SK-N-SH treated with all-trans-retinoic acid at 6 μM for 48 hours (cell line): ENCODE measurements at regions not wholly inside any gene's neighbourhood (a gene's known extent, or its start where the extent isn't known, plus 50 kb on each side); places are given as distances from the start of the nearest gene placed in this dataset.

Experiments
- GLIS3 ChIP-seq: fragments of 250-450 bp; sonication (Bioruptor Pico); IDR thresholded peaks from 2 replicates; pipeline ENCODE4 v1.5.0; 2020; ENCODE audit warnings: mild to moderate bottlenecking, moderate library complexity
- RARB ChIP-seq: fragments of 250-450 bp; sonication (Bioruptor Pico); IDR thresholded peaks from 2 replicates; pipeline ENCODE4 v1.8.0; 2021; ENCODE audit warnings: mild to moderate bottlenecking, moderate library complexity
- SNAI2 ChIP-seq: fragments of 250-450 bp; sonication (Bioruptor Pico); IDR thresholded peaks from 2 replicates; pipeline ENCODE4 v1.5.0; 2020; ENCODE audit warnings: mild to moderate bottlenecking, moderate library complexity
- TOX ChIP-seq: fragments of 250-450 bp; sonication (Bioruptor Pico); IDR thresholded peaks from 2 replicates; pipeline ENCODE4 v1.8.0; 2021; ENCODE audit warnings: mild to moderate bottlenecking, moderate library complexity, borderline replicate concordance
- ZC3H10 ChIP-seq: fragments of 250-450 bp; sonication (Bioruptor Pico); IDR thresholded peaks from 2 replicates; pipeline ENCODE4 v1.5.1; 2021; ENCODE audit warnings: mild to moderate bottlenecking, moderate library complexity
- ZFP3 ChIP-seq: fragments of 250-450 bp; sonication (Bioruptor Pico); IDR thresholded peaks from 2 replicates; pipeline ENCODE4 v1.5.0; 2020; ENCODE audit warnings: mild to moderate bottlenecking, moderate library complexity
- ZNF565 ChIP-seq: fragments of 450-650 bp; formaldehyde crosslinking; conservative IDR thresholded peaks from 2 replicates; pipeline ENCODE4 v1.5.0; 2020; ENCODE audit warnings: low read depth, mild to moderate bottlenecking, moderate library complexity
- ZNF8 ChIP-seq: fragments of 450-650 bp; formaldehyde crosslinking; IDR thresholded peaks from 2 replicates; pipeline ENCODE4 v1.5.0; 2020; ENCODE audit warnings: mild to moderate bottlenecking, moderate library complexity
- TF ChIP-seq, protein P1 (sequence below): fragments of 250-450 bp; sonication (Bioruptor Pico); IDR thresholded peaks from 2 replicates; pipeline ENCODE4 v1.5.1; 2020; ENCODE audit warnings: low read depth, mild to moderate bottlenecking, moderate library complexity
- TF ChIP-seq, protein P2 (sequence below): fragments of 250-450 bp; sonication (Bioruptor Pico); IDR thresholded peaks from 2 replicates; pipeline ENCODE4 v1.5.1; 2021; ENCODE audit warnings: mild to moderate bottlenecking, moderate library complexity

- TF ChIP-seq ZNF8 (CRISPR knock-in tag), result no peak
- no peak for TF ChIP-seq ZNF565
- no peak for TF ChIP-seq GLIS3 (CRISPR knock-in tag)
- no peak for TF ChIP-seq ZC3H10 (CRISPR knock-in tag)
- no peak for TF ChIP-seq RARB (CRISPR knock-in tag)
- TF ChIP-seq, protein P1, sequence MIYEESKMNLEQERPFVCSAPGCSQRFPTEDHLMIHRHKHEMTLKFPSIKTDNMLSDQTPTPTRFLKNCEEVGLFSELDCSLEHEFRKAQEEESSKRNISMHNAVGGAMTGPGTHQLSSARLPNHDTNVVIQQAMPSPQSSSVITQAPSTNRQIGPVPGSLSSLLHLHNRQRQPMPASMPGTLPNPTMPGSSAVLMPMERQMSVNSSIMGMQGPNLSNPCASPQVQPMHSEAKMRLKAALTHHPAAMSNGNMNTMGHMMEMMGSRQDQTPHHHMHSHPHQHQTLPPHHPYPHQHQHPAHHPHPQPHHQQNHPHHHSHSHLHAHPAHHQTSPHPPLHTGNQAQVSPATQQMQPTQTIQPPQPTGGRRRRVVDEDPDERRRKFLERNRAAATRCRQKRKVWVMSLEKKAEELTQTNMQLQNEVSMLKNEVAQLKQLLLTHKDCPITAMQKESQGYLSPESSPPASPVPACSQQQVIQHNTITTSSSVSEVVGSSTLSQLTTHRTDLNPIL, result no peak
- TF ChIP-seq, protein P2, sequence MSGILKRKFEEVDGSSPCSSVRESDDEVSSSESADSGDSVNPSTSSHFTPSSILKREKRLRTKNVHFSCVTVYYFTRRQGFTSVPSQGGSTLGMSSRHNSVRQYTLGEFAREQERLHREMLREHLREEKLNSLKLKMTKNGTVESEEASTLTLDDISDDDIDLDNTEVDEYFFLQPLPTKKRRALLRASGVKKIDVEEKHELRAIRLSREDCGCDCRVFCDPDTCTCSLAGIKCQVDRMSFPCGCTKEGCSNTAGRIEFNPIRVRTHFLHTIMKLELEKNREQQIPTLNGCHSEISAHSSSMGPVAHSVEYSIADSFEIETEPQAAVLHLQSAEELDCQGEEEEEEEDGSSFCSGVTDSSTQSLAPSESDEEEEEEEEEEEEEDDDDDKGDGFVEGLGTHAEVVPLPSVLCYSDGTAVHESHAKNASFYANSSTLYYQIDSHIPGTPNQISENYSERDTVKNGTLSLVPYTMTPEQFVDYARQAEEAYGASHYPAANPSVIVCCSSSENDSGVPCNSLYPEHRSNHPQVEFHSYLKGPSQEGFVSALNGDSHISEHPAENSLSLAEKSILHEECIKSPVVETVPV (CRISPR knock-in tag), result no peak
- TF ChIP-seq TOX (CRISPR knock-in tag), result no peak
- TF ChIP-seq ZFP3, result no peak
- no peak for TF ChIP-seq SNAI2 (CRISPR knock-in tag)
Observed at GRCh38 chr6:81950877-81951276, 198.4 kb upstream of the TENT5A start.
